Adrenal gland (tissue), 9 donors: ENCODE measurements at regions not wholly inside any gene's neighbourhood (a gene's known extent, or its start where the extent isn't known, plus 50 kb on each side); places are given as distances from the start of the nearest gene placed in this dataset.
"Not testable (repeated sequence)": the region's sequence is repeated elsewhere in the genome, so short reads cannot be mapped to it uniquely, and the experiment has no call there.

Source experiments
- DNase-seq, 7 donors: peaks; one replicate each; pipeline ENCODE4 v3.0.0-alpha.2; 2019 to 2020
- H3K27ac ChIP-seq, 5 donors: fragments of 200-600 bp; sonication (generic) in 4 of 5; 1 replicate in 3 of 5; 2 replicates in 2 of 5; pipeline versions ENCODE4 v1.5.1 to v1.8.0; 2016 to 2020; ENCODE audit warnings: mild to moderate bottlenecking in 1 of 5
- H3K27me3 ChIP-seq: fragments of 200-600 bp; 2 replicates; pipeline ENCODE4 v1.8.0; 2021
- H3K36me3 ChIP-seq, 2 donors: fragments of 200-600 bp; replicated peaks in 1 of 2; 1 replicate in 1 of 2; 2 replicates in 1 of 2; pipeline versions ENCODE4 v1.5.1 to v1.8.0; 2018 to 2022
- H3K4me1 ChIP-seq, 2 donors: fragments of 200-600 bp; replicated peaks in 1 of 2; 1 replicate in 1 of 2; 2 replicates in 1 of 2; pipeline versions ENCODE4 v1.5.1 to v1.8.0; 2018 to 2021
- H3K4me3 ChIP-seq, 4 donors: fragments of 200-600 bp; sonication (generic) in 3 of 4; one replicate each; pipeline ENCODE4 v1.5.1; 2016 to 2018
- H3K9me3 ChIP-seq, 3 donors: fragments of 200-600 bp; sonication (generic) in 1 of 3; replicated peaks in 1 of 3; 1 replicate in 2 of 3; 2 replicates in 1 of 3; pipeline versions ENCODE4 v1.5.1 to v1.8.0; 2016 to 2021
- POLR2A ChIP-seq, 2 donors: fragments of 450-650 bp; IDR thresholded peaks; one replicate each; pipeline ENCODE4 v1.6.1; 2017; ENCODE audit warnings: antibody characterized with exemption in 2 of 2, mild to moderate bottlenecking in 2 of 2, moderate library complexity in 1 of 2
- WGBS, 4 donors: extraction: QIAGEN DNeasy Blood & Tissue Kit in 2 of 4; methylation state at CpG; one replicate each; pipeline versions ENCODE4 v1.1.5 to v1.1.7; 2013 to 2017; 5-methylcytosine and 5-hydroxymethylcytosine counted together
- intact Hi-C, 2 donors: fragments of 100-400 bp; cut with DNase I; formaldehyde crosslinking; loops; one replicate each; pipeline versions ENCODE4 v1.14.1 to v1.15.0; 2022 to 2023
- TF ChIP-seq, protein P1 (sequence below), 6 experiments: fragments of 450-650 bp in 4 of 6; fragments of 200-600 bp in 2 of 6; sonication (generic) in 1 of 6; IDR thresholded peaks; 1 replicate in 5 of 6; 2 replicates in 1 of 6; pipeline versions ENCODE4 v1.5.1 to v1.8.0; 2016 to 2021; ENCODE audit warnings: antibody characterized with exemption in 6 of 6, mild to moderate bottlenecking in 2 of 6, moderate library complexity in 1 of 6
- donor health status: healthy with polysubstance abuse.
- donor health status: Bipolar disorder and iron deficiency.
- donor health status: DM: yes; HTN: yes; CAD: no.
- donor health status: DM: no; HTN: no; CAD: no.
- donor health status: DM: no; HTN: no; CAD: no.

- WGBS, 4 donors: 58 to 68% (median 65%) methylated on average over 2 of the region's 2 CpGs
- H3K4me1 ChIP-seq: no peaks in the 10 kb centered on the region
- intact Hi-C loops: no loop called here
- no peak overlapping the region for H3K4me3 ChIP-seq
- no peak for DNase-seq
- no peaks in the 10 kb centered on the region for H3K36me3 ChIP-seq
- H3K27me3 ChIP-seq: no peaks in the 10 kb centered on the region
- TF ChIP-seq POLR2A (IDR thresholded peaks at IDR 0.05): no peak
- TF ChIP-seq, protein P1, sequence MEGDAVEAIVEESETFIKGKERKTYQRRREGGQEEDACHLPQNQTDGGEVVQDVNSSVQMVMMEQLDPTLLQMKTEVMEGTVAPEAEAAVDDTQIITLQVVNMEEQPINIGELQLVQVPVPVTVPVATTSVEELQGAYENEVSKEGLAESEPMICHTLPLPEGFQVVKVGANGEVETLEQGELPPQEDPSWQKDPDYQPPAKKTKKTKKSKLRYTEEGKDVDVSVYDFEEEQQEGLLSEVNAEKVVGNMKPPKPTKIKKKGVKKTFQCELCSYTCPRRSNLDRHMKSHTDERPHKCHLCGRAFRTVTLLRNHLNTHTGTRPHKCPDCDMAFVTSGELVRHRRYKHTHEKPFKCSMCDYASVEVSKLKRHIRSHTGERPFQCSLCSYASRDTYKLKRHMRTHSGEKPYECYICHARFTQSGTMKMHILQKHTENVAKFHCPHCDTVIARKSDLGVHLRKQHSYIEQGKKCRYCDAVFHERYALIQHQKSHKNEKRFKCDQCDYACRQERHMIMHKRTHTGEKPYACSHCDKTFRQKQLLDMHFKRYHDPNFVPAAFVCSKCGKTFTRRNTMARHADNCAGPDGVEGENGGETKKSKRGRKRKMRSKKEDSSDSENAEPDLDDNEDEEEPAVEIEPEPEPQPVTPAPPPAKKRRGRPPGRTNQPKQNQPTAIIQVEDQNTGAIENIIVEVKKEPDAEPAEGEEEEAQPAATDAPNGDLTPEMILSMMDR (IDR thresholded peaks at IDR 0.05): no peak
- no peaks in the 10 kb centered on the region for H3K9me3 ChIP-seq
- no peak overlapping the region for H3K27ac ChIP-seq
These were observed 671.0 kb upstream of the SOX11 start for GRCh38 chr2:5021136-5021535.

GRCh38 chr2:5022061-5022460 is 670.1 kb upstream of the SOX11 start:
- WGBS, 4 donors: 98 to 100% (median 100%) methylated on average over 3 of the region's 3 CpGs
- no peaks in the 10 kb centered on the region for H3K27me3 ChIP-seq
- TF ChIP-seq, protein P1 (IDR thresholded peaks at IDR 0.05): no peak
- no peak for TF ChIP-seq POLR2A (IDR thresholded peaks at IDR 0.05)

DNA sequence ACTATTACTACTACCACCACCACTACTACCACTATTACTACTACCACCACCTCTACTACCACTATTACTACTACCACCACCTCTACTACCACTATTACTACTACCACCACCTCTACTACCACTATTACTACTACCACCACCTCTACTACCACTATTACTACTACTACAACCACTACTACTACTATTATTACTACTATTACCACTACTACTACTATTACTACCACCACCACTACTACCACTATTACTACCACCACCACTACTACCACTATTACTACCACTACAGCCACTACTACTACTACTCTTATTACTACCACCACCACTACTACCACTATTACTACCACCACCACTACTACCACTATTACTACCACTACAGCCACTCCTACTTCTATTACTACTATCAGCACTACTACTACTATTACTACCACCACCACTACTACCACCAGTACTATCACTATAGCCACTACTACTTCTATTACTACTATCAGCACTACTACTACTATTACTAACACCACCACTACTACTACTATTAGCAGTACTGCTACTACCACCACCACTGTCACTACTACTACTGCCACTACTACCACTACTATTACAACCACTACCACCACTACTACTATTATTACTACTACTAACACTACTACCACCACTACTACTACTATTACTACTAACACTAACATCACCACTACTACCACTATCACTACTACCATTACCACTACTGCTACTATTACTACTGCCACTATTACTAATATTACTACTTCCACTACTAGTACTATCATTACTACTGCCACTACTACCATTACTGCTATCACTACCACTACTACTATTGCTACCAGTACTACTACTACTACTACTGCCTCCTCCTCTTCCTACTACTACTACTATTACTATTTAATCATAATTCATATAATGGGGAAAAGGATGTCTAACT is 669.2 kb upstream of the SOX11 start:
- H3K36me3 ChIP-seq, H3K27ac ChIP-seq, H3K9me3 ChIP-seq, H3K4me3 ChIP-seq, H3K27me3 ChIP-seq, H3K4me1 ChIP-seq, intact Hi-C loops, DNase-seq: not testable (repeated sequence)

More at GRCh38 chr2:5022061-5022460, 670.1 kb upstream of the SOX11 start:
- Histone ChIP-seq H3K4me1 (no peaks in the 10 kb centered on the region), H3K4me3 (no peak overlapping the region), H3K36me3 (no peaks in the 10 kb centered on the region), H3K27ac (no peak overlapping the region), H3K9me3 (no peaks in the 10 kb centered on the region)
- no peak for DNase-seq
- intact Hi-C loops: no loop called here

DNA sequence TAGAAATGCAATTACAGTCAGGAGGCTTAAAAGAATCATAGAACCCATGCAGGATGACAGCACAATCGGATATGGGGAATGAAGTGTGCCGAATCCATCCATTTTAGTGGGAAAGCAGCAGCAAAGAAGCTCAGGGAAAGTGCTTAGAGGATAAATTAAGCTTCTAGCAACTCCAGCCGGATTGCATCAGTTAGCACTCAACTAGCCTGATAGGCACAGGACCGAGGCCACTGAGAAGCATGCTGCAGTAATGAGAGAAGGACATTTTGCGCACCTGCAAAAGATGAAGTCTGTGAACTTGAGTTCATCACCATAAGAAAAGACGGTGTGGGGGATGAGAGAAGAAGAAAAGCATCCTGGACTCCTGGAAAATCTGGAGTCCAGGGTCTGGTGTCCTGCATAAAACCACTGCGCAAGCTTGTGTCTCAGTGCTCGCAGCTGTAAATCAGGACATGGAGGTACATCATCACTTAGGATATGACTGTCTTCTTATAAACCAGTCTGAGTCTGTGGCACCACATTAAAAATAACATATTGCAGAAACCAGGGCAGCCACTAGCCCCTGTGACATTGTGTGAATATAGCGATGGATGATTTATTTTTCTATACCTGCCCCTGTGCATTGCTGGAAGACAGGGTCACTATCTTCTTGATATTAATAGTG is 665.5 kb upstream of the SOX11 start:
- Histone ChIP-seq H3K4me3 (no peak overlapping the region), H3K9me3 (no peaks in the 10 kb centered on the region), H3K27me3 (no peaks in the 10 kb centered on the region), H3K27ac (no peak overlapping the region), H3K36me3 (no peaks in the 10 kb centered on the region), H3K4me1 (no peaks in the 10 kb centered on the region)
- intact Hi-C loops: no loop called here
- TF ChIP-seq POLR2A (IDR thresholded peaks at IDR 0.05): no peak
- TF ChIP-seq, protein P1 (IDR thresholded peaks at IDR 0.05): no peak
- 65 to 82% (median 79%) methylated on average over 9 of the region's 9 CpGs for WGBS, 4 donors
- DNase-seq: no peak
